DOHH2 (cell line): ENCODE measurements at regions not wholly inside any gene's neighbourhood (a gene's known extent, or its start where the extent isn't known, plus 50 kb on each side); places are given as distances from the start of the nearest gene placed in this dataset.

Experiments used
- EZH2phosphoT487 ChIP-seq: fragments of 200-600 bp; sonication (generic); IDR thresholded peaks from 2 replicates; pipeline ENCODE4 v1.6.1; 2017; ENCODE audit warnings: borderline replicate concordance, mild to moderate bottlenecking, antibody characterized with exemption, low read length, moderate library complexity, mixed read lengths
- TF ChIP-seq, protein P1 (sequence below): fragments of 200-600 bp; sonication (generic); IDR thresholded peaks from one replicate; pipeline ENCODE4 v1.5.1; 2014; ENCODE audit warnings: antibody characterized with exemption, mild to moderate bottlenecking, low read depth, low read length; ENCODE audit not compliant: poor library complexity, severe bottlenecking

DNA sequence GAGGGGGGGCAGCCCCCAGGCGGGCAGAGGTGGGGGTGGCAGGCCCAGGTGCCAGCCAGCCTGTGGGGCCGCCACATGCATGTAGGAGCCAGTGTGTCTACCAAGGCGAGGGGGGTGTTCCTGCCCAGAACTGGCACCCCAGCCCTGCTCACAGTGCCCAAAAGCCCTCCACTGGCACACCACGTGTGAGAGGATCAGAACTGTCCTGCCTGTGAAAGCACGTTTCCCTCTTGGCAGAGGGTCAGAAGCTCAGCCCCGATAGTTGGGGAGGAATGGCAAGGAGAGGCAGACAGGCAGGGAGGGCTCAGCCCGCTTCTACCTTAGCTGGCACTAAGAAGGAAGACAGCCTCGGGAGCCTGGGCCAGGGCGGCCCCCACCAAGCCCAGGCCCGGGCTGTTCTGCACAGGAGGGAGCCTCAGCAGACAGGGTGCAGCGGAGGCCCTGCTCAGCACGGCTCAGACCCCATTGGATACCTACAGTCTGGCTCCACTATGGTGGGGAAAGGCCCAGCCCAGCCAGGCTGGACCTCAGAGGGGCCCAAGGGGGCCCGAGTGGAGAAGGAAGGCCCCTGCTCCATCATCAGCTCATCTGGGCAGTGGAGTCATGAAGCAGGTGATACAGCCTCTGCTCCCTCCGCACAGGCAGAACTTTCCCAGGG, 84.8 kb upstream of the LINGO1 start:
- TF ChIP-seq, protein P1, sequence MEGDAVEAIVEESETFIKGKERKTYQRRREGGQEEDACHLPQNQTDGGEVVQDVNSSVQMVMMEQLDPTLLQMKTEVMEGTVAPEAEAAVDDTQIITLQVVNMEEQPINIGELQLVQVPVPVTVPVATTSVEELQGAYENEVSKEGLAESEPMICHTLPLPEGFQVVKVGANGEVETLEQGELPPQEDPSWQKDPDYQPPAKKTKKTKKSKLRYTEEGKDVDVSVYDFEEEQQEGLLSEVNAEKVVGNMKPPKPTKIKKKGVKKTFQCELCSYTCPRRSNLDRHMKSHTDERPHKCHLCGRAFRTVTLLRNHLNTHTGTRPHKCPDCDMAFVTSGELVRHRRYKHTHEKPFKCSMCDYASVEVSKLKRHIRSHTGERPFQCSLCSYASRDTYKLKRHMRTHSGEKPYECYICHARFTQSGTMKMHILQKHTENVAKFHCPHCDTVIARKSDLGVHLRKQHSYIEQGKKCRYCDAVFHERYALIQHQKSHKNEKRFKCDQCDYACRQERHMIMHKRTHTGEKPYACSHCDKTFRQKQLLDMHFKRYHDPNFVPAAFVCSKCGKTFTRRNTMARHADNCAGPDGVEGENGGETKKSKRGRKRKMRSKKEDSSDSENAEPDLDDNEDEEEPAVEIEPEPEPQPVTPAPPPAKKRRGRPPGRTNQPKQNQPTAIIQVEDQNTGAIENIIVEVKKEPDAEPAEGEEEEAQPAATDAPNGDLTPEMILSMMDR: no peak
- no peak for TF ChIP-seq EZH2phosphoT487
